GM23338 (cell line): ENCODE measurements at regions not wholly inside any gene's neighbourhood (a gene's known extent, or its start where the extent isn't known, plus 50 kb on each side); places are given as distances from the start of the nearest gene placed in this dataset.

Source experiments
- ATAC-seq: fragments of 200-7000 bp; cut with Tn5 transposase; 3 replicates; pipeline ENCODE4 v1.9.1; 2020
- DNase-seq: peaks from one replicate; pipeline ENCODE4 v3.0.0-alpha.2; 2015; ENCODE audit warnings: low spot score
- H2AFZ ChIP-seq: fragments of 200-600 bp; sonication (generic); 2 replicates; pipeline ENCODE4 v1.8.0; 2016; ENCODE audit warnings: antibody characterized with exemption, mild to moderate bottlenecking, moderate library complexity
- H3F3A ChIP-seq: fragments of 200-600 bp; sonication (generic); replicated peaks from 2 replicates; pipeline ENCODE4 v1.8.0; 2017; ENCODE audit warnings: antibody characterized with exemption, mixed run types, low read depth
- H3K27ac ChIP-seq: fragments of 200-600 bp; sonication (generic); 2 replicates; pipeline ENCODE4 v1.6.1; 2016; ENCODE audit warnings: low read depth
- H3K27me3 ChIP-seq: fragments of 200-600 bp; sonication (generic); 2 replicates; pipeline ENCODE4 v1.8.0; 2016; ENCODE audit warnings: mild to moderate bottlenecking, mixed run types, moderate library complexity; ENCODE audit not compliant: insufficient read depth
- H3K36me3 ChIP-seq: fragments of 200-600 bp; sonication (generic); 2 replicates; pipeline ENCODE4 v1.8.0; 2016; ENCODE audit warnings: mild to moderate bottlenecking; ENCODE audit not compliant: insufficient read depth
- H3K4me1 ChIP-seq: fragments of 200-600 bp; sonication (generic); 2 replicates; pipeline ENCODE4 v1.8.0; 2016; ENCODE audit warnings: mild to moderate bottlenecking, moderate library complexity; ENCODE audit not compliant: insufficient read depth
- H3K4me2 ChIP-seq: fragments of 200-600 bp; sonication (generic); 2 replicates; pipeline ENCODE4 v1.7.1; 2017; ENCODE audit warnings: mixed run types
- H3K4me3 ChIP-seq: fragments of 200-600 bp; sonication (generic); 2 replicates; pipeline ENCODE4 v1.6.1; 2016; ENCODE audit warnings: mixed run types
- H3K79me2 ChIP-seq: fragments of 200-600 bp; sonication (generic); replicated peaks from 2 replicates; pipeline ENCODE4 v1.8.0; 2017; ENCODE audit warnings: mild to moderate bottlenecking; ENCODE audit not compliant: insufficient read depth
- H3K9me2 ChIP-seq: fragments of 200-600 bp; sonication (generic); 2 replicates; pipeline ENCODE4 v1.8.0; 2017; ENCODE audit not compliant: insufficient read depth
- H4K20me1 ChIP-seq: fragments of 200-600 bp; sonication (generic); replicated peaks from 2 replicates; pipeline ENCODE4 v1.8.0; 2017; ENCODE audit warnings: mild to moderate bottlenecking; ENCODE audit not compliant: insufficient read depth
- H3K27ac Mint-ChIP-seq: 2 replicates; pipeline ENCODE4 v1.8.0; 2020; ENCODE audit warnings: inconsistent platforms, mild to moderate bottlenecking, moderate library complexity, mixed read lengths
- H3K27me3 Mint-ChIP-seq: 3 replicates; pipeline ENCODE4 v1.8.0; 2022; ENCODE audit warnings: low read depth, mild to moderate bottlenecking, moderate library complexity, mixed read lengths, inconsistent platforms; ENCODE audit not compliant: insufficient read depth, poor library complexity
- H3K36me3 Mint-ChIP-seq: 3 replicates; pipeline ENCODE4 v1.8.0; 2021; ENCODE audit warnings: low read depth, mild to moderate bottlenecking, inconsistent platforms, moderate library complexity, mixed read lengths
- H3K4me1 Mint-ChIP-seq: 3 replicates; pipeline ENCODE4 v1.8.0; 2020; ENCODE audit warnings: mild to moderate bottlenecking, inconsistent platforms, mixed read lengths
- H3K4me3 Mint-ChIP-seq: 3 replicates; pipeline ENCODE4 v1.8.0; 2021; ENCODE audit warnings: moderate library complexity, mild to moderate bottlenecking, inconsistent platforms, mixed read lengths
- H3K9me3 Mint-ChIP-seq: 3 replicates; pipeline ENCODE4 v1.8.0; 2020; ENCODE audit warnings: moderate library complexity, mild to moderate bottlenecking, inconsistent platforms, mixed read lengths
- NANOG ChIP-seq: IDR thresholded peaks from 2 replicates; pipeline ENCODE4 v1.6.1; 2016; ENCODE audit warnings: antibody characterized with exemption, borderline replicate concordance
- POLR2AphosphoS5 ChIP-seq: IDR thresholded peaks from 2 replicates; pipeline ENCODE4 v1.6.1; 2016; ENCODE audit warnings: antibody characterized with exemption, low read depth
- TF ChIP-seq, protein P1 (sequence below): IDR thresholded peaks from one replicate; pipeline ENCODE4 v1.6.1; 2018; ENCODE audit warnings: antibody characterized with exemption; ENCODE audit not compliant: unreplicated experiment
- TF ChIP-seq, protein P2 (sequence below): fragments of 250-450 bp; sonication (Bioruptor Pico); IDR thresholded peaks from 2 replicates; pipeline ENCODE4 v1.5.0; 2020; ENCODE audit warnings: mild to moderate bottlenecking, moderate library complexity
- TF ChIP-seq, protein P3 (sequence below), 2 experiments: fragments of 200-600 bp in 1 of 2; sonication (generic) in 1 of 2; conservative IDR thresholded peaks; 2 replicates each; pipeline versions ENCODE4 v1.5.1 to v1.6.1; 2016 to 2017; ENCODE audit warnings: antibody characterized with exemption in 2 of 2, low read depth in 2 of 2, mild to moderate bottlenecking in 2 of 2, moderate library complexity in 1 of 2

DNA sequence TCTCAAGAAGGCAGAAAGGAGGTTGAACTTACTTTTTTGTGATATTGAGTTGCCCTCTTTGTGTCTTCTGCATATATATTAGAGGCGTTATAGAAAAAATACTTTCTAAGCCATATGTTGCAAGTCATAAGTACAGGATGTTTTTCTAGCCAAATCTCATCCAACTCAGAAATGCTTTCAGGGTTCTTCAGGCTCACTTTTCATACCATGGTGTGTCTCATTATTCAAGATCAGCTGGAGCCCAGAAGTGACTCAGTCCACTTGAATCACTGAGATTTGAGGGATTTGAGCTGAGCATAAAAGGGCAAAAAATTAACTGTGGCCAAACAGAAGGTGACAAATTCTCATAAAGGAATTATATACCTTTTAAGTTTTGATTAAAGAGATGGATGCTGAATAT lies 157.3 kb downstream of the WNT5A start:
- H3K4me2 ChIP-seq, result no peak overlapping the region

More for the DNA sequence above, 157.3 kb downstream of the WNT5A start:
- no peak overlapping the region for H2AFZ ChIP-seq
- H3F3A ChIP-seq, result no peaks in the 10 kb centered on the region
- H3K27ac ChIP-seq, result no peak overlapping the region
- Mint-ChIP-seq H3K4me1 (peaks cover 10% of the 10 kb centered on the region; the same call in 2 of the 3 replicates), H3K27ac (no peak overlapping the region), H3K27me3 (peaks cover 7% of the 10 kb centered on the region), H3K4me3 (no peak overlapping the region), H3K9me3 (no peaks in the 10 kb centered on the region), H3K36me3 (no peaks in the 10 kb centered on the region)
- DNase-seq (no peak), ATAC-seq (no peak)
- TF ChIP-seq, protein P1, sequence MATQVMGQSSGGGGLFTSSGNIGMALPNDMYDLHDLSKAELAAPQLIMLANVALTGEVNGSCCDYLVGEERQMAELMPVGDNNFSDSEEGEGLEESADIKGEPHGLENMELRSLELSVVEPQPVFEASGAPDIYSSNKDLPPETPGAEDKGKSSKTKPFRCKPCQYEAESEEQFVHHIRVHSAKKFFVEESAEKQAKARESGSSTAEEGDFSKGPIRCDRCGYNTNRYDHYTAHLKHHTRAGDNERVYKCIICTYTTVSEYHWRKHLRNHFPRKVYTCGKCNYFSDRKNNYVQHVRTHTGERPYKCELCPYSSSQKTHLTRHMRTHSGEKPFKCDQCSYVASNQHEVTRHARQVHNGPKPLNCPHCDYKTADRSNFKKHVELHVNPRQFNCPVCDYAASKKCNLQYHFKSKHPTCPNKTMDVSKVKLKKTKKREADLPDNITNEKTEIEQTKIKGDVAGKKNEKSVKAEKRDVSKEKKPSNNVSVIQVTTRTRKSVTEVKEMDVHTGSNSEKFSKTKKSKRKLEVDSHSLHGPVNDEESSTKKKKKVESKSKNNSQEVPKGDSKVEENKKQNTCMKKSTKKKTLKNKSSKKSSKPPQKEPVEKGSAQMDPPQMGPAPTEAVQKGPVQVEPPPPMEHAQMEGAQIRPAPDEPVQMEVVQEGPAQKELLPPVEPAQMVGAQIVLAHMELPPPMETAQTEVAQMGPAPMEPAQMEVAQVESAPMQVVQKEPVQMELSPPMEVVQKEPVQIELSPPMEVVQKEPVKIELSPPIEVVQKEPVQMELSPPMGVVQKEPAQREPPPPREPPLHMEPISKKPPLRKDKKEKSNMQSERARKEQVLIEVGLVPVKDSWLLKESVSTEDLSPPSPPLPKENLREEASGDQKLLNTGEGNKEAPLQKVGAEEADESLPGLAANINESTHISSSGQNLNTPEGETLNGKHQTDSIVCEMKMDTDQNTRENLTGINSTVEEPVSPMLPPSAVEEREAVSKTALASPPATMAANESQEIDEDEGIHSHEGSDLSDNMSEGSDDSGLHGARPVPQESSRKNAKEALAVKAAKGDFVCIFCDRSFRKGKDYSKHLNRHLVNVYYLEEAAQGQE, result no peak
- TF ChIP-seq, protein P2, sequence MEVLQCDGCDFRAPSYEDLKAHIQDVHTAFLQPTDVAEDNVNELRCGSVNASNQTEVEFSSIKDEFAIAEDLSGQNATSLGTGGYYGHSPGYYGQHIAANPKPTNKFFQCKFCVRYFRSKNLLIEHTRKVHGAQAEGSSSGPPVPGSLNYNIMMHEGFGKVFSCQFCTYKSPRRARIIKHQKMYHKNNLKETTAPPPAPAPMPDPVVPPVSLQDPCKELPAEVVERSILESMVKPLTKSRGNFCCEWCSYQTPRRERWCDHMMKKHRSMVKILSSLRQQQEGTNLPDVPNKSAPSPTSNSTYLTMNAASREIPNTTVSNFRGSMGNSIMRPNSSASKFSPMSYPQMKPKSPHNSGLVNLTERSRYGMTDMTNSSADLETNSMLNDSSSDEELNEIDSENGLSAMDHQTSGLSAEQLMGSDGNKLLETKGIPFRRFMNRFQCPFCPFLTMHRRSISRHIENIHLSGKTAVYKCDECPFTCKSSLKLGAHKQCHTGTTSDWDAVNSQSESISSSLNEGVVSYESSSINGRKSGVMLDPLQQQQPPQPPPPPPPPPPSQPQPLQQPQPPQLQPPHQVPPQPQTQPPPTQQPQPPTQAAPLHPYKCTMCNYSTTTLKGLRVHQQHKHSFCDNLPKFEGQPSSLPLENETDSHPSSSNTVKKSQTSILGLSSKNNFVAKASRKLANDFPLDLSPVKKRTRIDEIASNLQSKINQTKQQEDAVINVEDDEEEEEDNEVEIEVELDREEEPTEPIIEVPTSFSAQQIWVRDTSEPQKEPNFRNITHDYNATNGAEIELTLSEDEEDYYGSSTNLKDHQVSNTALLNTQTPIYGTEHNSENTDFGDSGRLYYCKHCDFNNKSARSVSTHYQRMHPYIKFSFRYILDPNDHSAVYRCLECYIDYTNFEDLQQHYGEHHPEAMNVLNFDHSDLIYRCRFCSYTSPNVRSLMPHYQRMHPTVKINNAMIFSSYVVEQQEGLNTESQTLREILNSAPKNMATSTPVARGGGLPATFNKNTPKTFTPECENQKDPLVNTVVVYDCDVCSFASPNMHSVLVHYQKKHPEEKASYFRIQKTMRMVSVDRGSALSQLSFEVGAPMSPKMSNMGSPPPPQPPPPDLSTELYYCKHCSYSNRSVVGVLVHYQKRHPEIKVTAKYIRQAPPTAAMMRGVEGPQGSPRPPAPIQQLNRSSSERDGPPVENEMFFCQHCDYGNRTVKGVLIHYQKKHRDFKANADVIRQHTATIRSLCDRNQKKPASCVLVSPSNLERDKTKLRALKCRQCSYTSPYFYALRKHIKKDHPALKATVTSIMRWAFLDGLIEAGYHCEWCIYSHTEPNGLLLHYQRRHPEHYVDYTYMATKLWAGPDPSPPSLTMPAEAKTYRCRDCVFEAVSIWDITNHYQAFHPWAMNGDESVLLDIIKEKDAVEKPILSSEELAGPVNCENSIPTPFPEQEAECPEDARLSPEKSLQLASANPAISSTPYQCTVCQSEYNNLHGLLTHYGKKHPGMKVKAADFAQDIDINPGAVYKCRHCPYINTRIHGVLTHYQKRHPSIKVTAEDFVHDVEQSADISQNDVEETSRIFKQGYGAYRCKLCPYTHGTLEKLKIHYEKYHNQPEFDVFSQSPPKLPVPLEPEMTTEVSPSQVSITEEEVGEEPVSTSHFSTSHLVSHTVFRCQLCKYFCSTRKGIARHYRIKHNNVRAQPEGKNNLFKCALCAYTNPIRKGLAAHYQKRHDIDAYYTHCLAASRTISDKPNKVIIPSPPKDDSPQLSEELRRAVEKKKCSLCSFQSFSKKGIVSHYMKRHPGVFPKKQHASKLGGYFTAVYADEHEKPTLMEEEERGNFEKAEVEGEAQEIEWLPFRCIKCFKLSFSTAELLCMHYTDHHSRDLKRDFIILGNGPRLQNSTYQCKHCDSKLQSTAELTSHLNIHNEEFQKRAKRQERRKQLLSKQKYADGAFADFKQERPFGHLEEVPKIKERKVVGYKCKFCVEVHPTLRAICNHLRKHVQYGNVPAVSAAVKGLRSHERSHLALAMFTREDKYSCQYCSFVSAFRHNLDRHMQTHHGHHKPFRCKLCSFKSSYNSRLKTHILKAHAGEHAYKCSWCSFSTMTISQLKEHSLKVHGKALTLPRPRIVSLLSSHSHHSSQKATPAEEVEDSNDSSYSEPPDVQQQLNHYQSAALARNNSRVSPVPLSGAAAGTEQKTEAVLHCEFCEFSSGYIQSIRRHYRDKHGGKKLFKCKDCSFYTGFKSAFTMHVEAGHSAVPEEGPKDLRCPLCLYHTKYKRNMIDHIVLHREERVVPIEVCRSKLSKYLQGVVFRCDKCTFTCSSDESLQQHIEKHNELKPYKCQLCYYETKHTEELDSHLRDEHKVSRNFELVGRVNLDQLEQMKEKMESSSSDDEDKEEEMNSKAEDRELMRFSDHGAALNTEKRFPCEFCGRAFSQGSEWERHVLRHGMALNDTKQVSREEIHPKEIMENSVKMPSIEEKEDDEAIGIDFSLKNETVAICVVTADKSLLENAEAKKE, result no peak
- TF ChIP-seq, protein P3, sequence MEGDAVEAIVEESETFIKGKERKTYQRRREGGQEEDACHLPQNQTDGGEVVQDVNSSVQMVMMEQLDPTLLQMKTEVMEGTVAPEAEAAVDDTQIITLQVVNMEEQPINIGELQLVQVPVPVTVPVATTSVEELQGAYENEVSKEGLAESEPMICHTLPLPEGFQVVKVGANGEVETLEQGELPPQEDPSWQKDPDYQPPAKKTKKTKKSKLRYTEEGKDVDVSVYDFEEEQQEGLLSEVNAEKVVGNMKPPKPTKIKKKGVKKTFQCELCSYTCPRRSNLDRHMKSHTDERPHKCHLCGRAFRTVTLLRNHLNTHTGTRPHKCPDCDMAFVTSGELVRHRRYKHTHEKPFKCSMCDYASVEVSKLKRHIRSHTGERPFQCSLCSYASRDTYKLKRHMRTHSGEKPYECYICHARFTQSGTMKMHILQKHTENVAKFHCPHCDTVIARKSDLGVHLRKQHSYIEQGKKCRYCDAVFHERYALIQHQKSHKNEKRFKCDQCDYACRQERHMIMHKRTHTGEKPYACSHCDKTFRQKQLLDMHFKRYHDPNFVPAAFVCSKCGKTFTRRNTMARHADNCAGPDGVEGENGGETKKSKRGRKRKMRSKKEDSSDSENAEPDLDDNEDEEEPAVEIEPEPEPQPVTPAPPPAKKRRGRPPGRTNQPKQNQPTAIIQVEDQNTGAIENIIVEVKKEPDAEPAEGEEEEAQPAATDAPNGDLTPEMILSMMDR (conservative IDR thresholded peaks at IDR 0.05; ENCODE audit: low read depth in 2 of 2), result no peak
- TF ChIP-seq POLR2AphosphoS5 (no peak), NANOG (no peak)
- H3K79me2 ChIP-seq, result no peaks in the 10 kb centered on the region
- peaks cover 3% of the 10 kb centered on the region; the same call in 1 of the 2 replicates for H3K9me2 ChIP-seq
- no peaks in the 10 kb centered on the region for H4K20me1 ChIP-seq
- H3K27me3 ChIP-seq, result no peaks in the 10 kb centered on the region
- no peaks in the 10 kb centered on the region for H3K4me1 ChIP-seq
- no peak overlapping the region for H3K4me3 ChIP-seq
- no peaks in the 10 kb centered on the region for H3K36me3 ChIP-seq
